Trophoblast cell (in vitro differentiated cells and primary cell): ENCODE measurements at regions not wholly inside any gene's neighbourhood (a gene's known extent, or its start where the extent isn't known, plus 50 kb on each side); places are given as distances from the start of the nearest gene placed in this dataset.

Source experiments
- DNase-seq, 2 donors: peaks; one replicate each; pipeline ENCODE4 v3.0.0-alpha.2; 2016
- H2AFZ ChIP-seq: 2 replicates; pipeline ENCODE4 v1.6.1; 2013; ENCODE audit warnings: low read length, moderate library complexity, mild to moderate bottlenecking; ENCODE audit not compliant: insufficient read depth, poor library complexity
- H2AK5ac ChIP-seq: 2 replicates; pipeline ENCODE4 v1.6.1; 2013; ENCODE audit warnings: mild to moderate bottlenecking, low read length
- H2BK120ac ChIP-seq: 2 replicates; pipeline ENCODE4 v1.6.1; 2013; ENCODE audit warnings: low read length, mild to moderate bottlenecking, moderate library complexity; ENCODE audit not compliant: insufficient read depth, poor library complexity
- H2BK12ac ChIP-seq: 2 replicates; pipeline ENCODE4 v1.6.1; 2013; ENCODE audit warnings: mild to moderate bottlenecking, low read length, moderate library complexity
- H2BK5ac ChIP-seq: 2 replicates; pipeline ENCODE4 v1.6.1; 2013; ENCODE audit warnings: low read length, low read depth, moderate library complexity, mild to moderate bottlenecking; ENCODE audit not compliant: poor library complexity
- H3K14ac ChIP-seq: 2 replicates; pipeline ENCODE4 v1.6.1; 2013; ENCODE audit warnings: mild to moderate bottlenecking, low read length
- H3K18ac ChIP-seq: 2 replicates; pipeline ENCODE4 v1.6.1; 2013; ENCODE audit warnings: mild to moderate bottlenecking, low read length
- H3K23ac ChIP-seq: 2 replicates; pipeline ENCODE4 v1.6.1; 2013; ENCODE audit warnings: low read length
- H3K27ac ChIP-seq: 2 replicates; pipeline ENCODE4 v1.5.1; 2013; ENCODE audit warnings: low read depth, mild to moderate bottlenecking, inconsistent platforms, low read length, moderate library complexity
- H3K27me3 ChIP-seq: 2 replicates; pipeline ENCODE4 v1.6.1; 2013; ENCODE audit warnings: inconsistent platforms, mild to moderate bottlenecking, low read length, moderate library complexity; ENCODE audit not compliant: insufficient read depth
- H3K36me3 ChIP-seq, 2 experiments: 1 replicate in 1 of 2; 2 replicates in 1 of 2; pipeline ENCODE4 v1.6.1; 2013; ENCODE audit warnings: low read length in 2 of 2, mild to moderate bottlenecking in 2 of 2, moderate library complexity in 1 of 2; ENCODE audit not compliant: insufficient read depth in 2 of 2, control insufficient read depth in 1 of 2
- H3K4ac ChIP-seq: 2 replicates; pipeline ENCODE4 v1.6.1; 2013; ENCODE audit warnings: low read depth, mild to moderate bottlenecking, low read length, moderate library complexity
- H3K4me1 ChIP-seq, 2 experiments: 1 replicate in 1 of 2; 2 replicates in 1 of 2; pipeline ENCODE4 v1.6.1; 2013; ENCODE audit warnings: low read length in 2 of 2, mild to moderate bottlenecking in 2 of 2, moderate library complexity in 1 of 2; ENCODE audit not compliant: insufficient read depth in 2 of 2, control insufficient read depth in 1 of 2
- H3K4me2 ChIP-seq: 2 replicates; pipeline ENCODE4 v1.6.1; 2013; ENCODE audit warnings: inconsistent platforms, mild to moderate bottlenecking, low read length, moderate library complexity
- H3K4me3 ChIP-seq: 2 replicates; pipeline ENCODE4 v1.5.1; 2013; ENCODE audit warnings: mild to moderate bottlenecking, low read depth, low read length, inconsistent platforms
- H3K79me1 ChIP-seq: one replicate; pipeline ENCODE4 v1.6.1; 2013; ENCODE audit warnings: low read length
- H3K79me2 ChIP-seq: 2 replicates; pipeline ENCODE4 v1.6.1; 2013; ENCODE audit warnings: low read length, mild to moderate bottlenecking; ENCODE audit not compliant: control insufficient read depth, insufficient read depth, poor library complexity
- H3K9ac ChIP-seq: 2 replicates; pipeline ENCODE4 v1.6.1; 2013; ENCODE audit warnings: mild to moderate bottlenecking, low read length
- H3K9me3 ChIP-seq: 2 replicates; pipeline ENCODE4 v1.6.1; 2013; ENCODE audit warnings: low read depth, mild to moderate bottlenecking, control low read depth, inconsistent platforms, low read length; ENCODE audit not compliant: insufficient read depth
- H4K12ac ChIP-seq: 2 replicates; pipeline ENCODE4 v1.6.1; 2013; ENCODE audit warnings: low read depth, mild to moderate bottlenecking, low read length, moderate library complexity
- H4K8ac ChIP-seq: 2 replicates; pipeline ENCODE4 v1.6.1; 2013; ENCODE audit warnings: low read depth, mild to moderate bottlenecking, low read length, moderate library complexity
- H4K91ac ChIP-seq: one replicate; pipeline ENCODE4 v1.6.1; 2013; ENCODE audit warnings: low read depth, mild to moderate bottlenecking, low read length, moderate library complexity
- WGBS: extraction: QIAGEN DNeasy Blood & Tissue Kit; methylation state at CpG from one replicate; pipeline ENCODE4 v1.1.7; 2013; ENCODE audit warnings: missing lambda C conversion rate; ENCODE audit not compliant: insufficient read length, insufficient coverage; ENCODE audit errors: extremely low coverage; 5-methylcytosine and 5-hydroxymethylcytosine counted together

DNA sequence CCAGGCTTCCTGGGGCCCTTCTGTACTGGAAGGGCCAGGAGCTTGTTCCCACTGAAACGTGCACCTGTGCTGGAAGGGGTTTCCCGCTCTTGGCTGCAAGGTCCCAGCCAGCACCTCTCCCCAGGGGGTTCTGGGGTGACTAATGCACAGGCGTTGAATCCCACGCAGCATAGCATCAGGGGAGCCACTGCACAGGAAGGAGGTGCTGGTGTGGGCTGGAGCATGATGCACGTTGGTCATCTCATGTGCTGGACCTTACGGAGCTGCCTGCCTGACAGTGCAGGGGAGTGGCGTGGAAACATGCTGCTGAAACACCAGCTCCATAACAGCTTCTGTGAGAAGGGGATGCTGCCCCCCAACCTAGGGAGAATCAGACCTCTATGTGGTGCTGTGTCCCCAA, 623.0 kb downstream of the AACS start:
- H2BK12ac ChIP-seq: no peak overlapping the region
- H3K9ac ChIP-seq: no peak overlapping the region
- H3K18ac ChIP-seq: no peak overlapping the region
- H2AFZ ChIP-seq: no peak overlapping the region
- H3K4me1 ChIP-seq: peaks cover 0 to 3% of the 10 kb centered on the region in 2 experiments
- DNase-seq: no peak
- H3K4me2 ChIP-seq: no peak overlapping the region
- H3K4ac ChIP-seq: no peak overlapping the region
- no peaks in the 10 kb centered on the region for H3K79me1 ChIP-seq
- H3K36me3 ChIP-seq: no peaks in the 10 kb centered on the region
- H3K4me3 ChIP-seq: no peak overlapping the region
- no peaks in the 10 kb centered on the region for H3K79me2 ChIP-seq
- no peak overlapping the region for H4K8ac ChIP-seq
- no peak overlapping the region for H4K12ac ChIP-seq
- no peak overlapping the region for H4K91ac ChIP-seq
- no peak overlapping the region for H3K27ac ChIP-seq
- WGBS: no CpG with 5 or more reads among the region's 7 CpGs
- peaks cover 3% of the 10 kb centered on the region for H3K9me3 ChIP-seq
- H2AK5ac ChIP-seq: no peak overlapping the region
- H2BK120ac ChIP-seq: no peak overlapping the region
- H3K14ac ChIP-seq: no peak overlapping the region
- no peak overlapping the region for H2BK5ac ChIP-seq
- H3K23ac ChIP-seq: no peak overlapping the region
- H3K27me3 ChIP-seq: no peaks in the 10 kb centered on the region

DNA sequence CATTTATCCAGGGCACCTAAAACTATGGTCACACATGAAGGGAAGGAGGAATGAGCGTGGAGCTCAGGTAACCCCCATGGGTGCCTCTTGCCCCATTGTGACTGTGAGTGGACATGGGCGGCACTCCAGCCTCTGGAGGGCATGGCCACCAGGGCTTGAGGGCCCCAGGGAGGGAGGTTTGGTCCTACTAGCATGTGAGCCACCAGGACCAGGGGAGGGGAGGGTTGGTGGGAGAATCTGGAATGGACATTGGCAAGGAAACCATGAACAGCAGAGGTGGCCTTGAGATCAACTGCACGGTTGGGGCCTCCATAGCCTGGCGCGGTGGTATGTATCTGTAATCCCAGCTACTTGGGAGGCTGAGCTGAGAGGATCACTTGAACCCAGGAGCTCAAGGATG, 623.6 kb downstream of the AACS start:
- Histone ChIP-seq H3K79me1 (no peaks in the 10 kb centered on the region), H3K4me1 (peaks cover 0 to 3% of the 10 kb centered on the region in 2 experiments), H3K27ac (no peak overlapping the region), H3K9ac (no peak overlapping the region), H2AK5ac (no peak overlapping the region), H4K8ac (no peak overlapping the region), H2BK12ac (no peak overlapping the region), H3K14ac (no peak overlapping the region), H2BK120ac (no peak overlapping the region), H3K23ac (no peak overlapping the region), H3K18ac (no peak overlapping the region), H4K12ac (no peak overlapping the region), H3K79me2 (no peaks in the 10 kb centered on the region), H3K4ac (no peak overlapping the region), H2AFZ (no peak overlapping the region), H3K4me2 (no peak overlapping the region), H3K4me3 (no peak overlapping the region), H4K91ac (no peak overlapping the region), H3K36me3 (no peaks in the 10 kb centered on the region), H2BK5ac (no peak overlapping the region), H3K27me3 (no peaks in the 10 kb centered on the region), H3K9me3 (peaks cover 3% of the 10 kb centered on the region)
- no peak for DNase-seq
- whole genome bisulfite sequencing: no CpG with 5 or more reads among the region's 5 CpGs

DNA sequence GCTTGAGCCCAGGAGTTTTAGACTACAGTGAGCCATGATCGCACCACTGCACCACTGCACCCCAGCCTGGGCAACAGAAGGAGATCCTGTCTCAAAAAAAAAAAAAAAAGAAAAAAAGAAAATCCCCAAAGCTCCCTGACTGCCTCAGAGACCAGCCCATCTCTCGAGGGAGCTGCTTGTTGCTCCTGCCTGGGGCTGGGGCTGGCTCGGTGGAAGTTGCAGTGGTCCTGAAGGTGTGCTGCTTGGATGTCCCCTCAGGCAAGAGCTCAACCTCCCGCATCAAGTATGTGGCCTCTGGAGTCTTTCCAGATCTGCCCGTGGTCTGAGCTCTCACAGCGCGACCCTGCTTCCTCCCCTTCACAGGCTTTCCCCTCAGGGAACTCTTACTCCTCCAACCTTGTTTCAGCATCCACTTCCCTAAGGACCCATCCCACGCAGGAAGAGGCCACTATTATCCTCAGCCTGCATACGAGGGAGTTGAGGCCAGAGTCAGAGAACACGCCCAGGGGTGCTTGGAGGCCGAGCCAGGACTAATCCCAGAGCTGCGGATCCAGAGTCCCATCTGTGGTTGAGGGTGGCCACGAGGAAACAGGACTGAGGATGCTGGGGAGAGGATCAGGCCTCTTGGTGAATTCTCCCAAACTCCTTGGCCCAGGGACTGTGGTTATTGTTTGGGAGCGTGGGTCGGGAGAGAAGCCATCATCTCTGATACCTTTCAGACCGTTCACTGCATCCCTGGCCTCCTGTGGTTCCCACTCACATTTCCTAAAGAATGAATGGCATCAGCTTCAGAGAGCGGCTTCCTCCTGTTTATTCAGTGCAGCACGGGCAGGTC, 624.6 kb downstream of the AACS start:
- Histone ChIP-seq H4K8ac (no peak overlapping the region), H3K18ac (no peak overlapping the region), H2AK5ac (no peak overlapping the region), H3K79me1 (no peaks in the 10 kb centered on the region), H3K4me1 (peaks cover 0 to 3% of the 10 kb centered on the region in 2 experiments), H3K23ac (no peak overlapping the region), H3K14ac (no peak overlapping the region), H3K9me3 (peaks cover 3% of the 10 kb centered on the region), H2BK120ac (no peak overlapping the region), H3K27ac (no peak overlapping the region), H2BK5ac (no peak overlapping the region), H4K91ac (no peak overlapping the region), H3K27me3 (no peaks in the 10 kb centered on the region), H2BK12ac (no peak overlapping the region), H3K79me2 (no peaks in the 10 kb centered on the region), H3K4me2 (no peak overlapping the region), H3K4ac (no peak overlapping the region), H2AFZ (no peak overlapping the region), H3K36me3 (no peaks in the 10 kb centered on the region), H3K4me3 (no peak overlapping the region), H3K9ac (no peak overlapping the region), H4K12ac (no peak overlapping the region)
- no CpG with 5 or more reads among the region's 18 CpGs for WGBS
- no peak for DNase-seq

DNA sequence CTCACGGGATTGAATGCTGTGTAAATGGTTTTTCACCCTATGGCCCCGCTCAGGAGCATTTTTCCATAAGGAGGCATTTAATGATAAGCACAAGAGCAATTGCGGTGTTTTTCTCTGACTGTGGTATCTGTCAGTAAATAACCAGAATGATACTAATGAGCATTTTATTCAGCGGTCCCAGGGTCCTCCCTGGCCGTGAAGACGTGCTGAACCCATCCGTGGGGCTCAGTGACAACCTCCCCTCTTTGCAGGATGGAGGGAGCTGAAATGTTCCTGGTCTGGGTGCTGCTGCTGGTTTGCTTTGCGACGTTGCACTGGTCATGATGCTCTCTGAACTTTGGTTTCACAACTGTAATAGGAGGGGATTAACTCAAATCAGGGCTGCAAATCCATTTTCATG, 625.6 kb downstream of the AACS start:
- Histone ChIP-seq H3K23ac (no peak overlapping the region), H3K9me3 (peaks cover 3% of the 10 kb centered on the region), H4K8ac (no peak overlapping the region), H4K12ac (no peak overlapping the region), H3K4ac (no peak overlapping the region), H4K91ac (no peak overlapping the region), H3K36me3 (no peaks in the 10 kb centered on the region), H3K9ac (no peak overlapping the region), H2BK5ac (no peak overlapping the region), H2BK120ac (no peak overlapping the region), H3K4me3 (no peak overlapping the region), H3K27me3 (no peaks in the 10 kb centered on the region), H3K14ac (no peak overlapping the region), H3K4me1 (peaks cover 0 to 3% of the 10 kb centered on the region in 2 experiments), H2AK5ac (no peak overlapping the region), H3K79me2 (no peaks in the 10 kb centered on the region), H3K18ac (no peak overlapping the region), H3K4me2 (no peak overlapping the region), H2BK12ac (no peak overlapping the region), H3K27ac (no peak overlapping the region), H3K79me1 (no peaks in the 10 kb centered on the region), H2AFZ (no peak overlapping the region)
- DNase-seq: no peak
- no CpG with 5 or more reads among the region's 9 CpGs for WGBS
